ENCODE measurements at regions not wholly inside any gene's neighbourhood (a gene's known extent, or its start where the extent isn't known, plus 50 kb on each side); places are given as distances from the start of the nearest gene placed in this dataset.

GRCh38 chr5:104942735-104943134, 1380.1 kb upstream of the NUDT12 start:
- no peak overlapping the region for H3K27ac ChIP-seq
- TF ChIP-seq ZFX (IDR thresholded peaks at IDR 0.05): no peak
- TF ChIP-seq, protein P1, sequence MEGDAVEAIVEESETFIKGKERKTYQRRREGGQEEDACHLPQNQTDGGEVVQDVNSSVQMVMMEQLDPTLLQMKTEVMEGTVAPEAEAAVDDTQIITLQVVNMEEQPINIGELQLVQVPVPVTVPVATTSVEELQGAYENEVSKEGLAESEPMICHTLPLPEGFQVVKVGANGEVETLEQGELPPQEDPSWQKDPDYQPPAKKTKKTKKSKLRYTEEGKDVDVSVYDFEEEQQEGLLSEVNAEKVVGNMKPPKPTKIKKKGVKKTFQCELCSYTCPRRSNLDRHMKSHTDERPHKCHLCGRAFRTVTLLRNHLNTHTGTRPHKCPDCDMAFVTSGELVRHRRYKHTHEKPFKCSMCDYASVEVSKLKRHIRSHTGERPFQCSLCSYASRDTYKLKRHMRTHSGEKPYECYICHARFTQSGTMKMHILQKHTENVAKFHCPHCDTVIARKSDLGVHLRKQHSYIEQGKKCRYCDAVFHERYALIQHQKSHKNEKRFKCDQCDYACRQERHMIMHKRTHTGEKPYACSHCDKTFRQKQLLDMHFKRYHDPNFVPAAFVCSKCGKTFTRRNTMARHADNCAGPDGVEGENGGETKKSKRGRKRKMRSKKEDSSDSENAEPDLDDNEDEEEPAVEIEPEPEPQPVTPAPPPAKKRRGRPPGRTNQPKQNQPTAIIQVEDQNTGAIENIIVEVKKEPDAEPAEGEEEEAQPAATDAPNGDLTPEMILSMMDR (conservative IDR thresholded peaks at IDR 0.05): no peak

GRCh38 chr5:104941030-104941645, 1378.5 kb upstream of the NUDT12 start:
- TF ChIP-seq, protein P1 (conservative IDR thresholded peaks at IDR 0.05): no peak
- no peak for TF ChIP-seq ZFX (IDR thresholded peaks at IDR 0.05)
- H3K27ac ChIP-seq: no peak overlapping the region

DNA sequence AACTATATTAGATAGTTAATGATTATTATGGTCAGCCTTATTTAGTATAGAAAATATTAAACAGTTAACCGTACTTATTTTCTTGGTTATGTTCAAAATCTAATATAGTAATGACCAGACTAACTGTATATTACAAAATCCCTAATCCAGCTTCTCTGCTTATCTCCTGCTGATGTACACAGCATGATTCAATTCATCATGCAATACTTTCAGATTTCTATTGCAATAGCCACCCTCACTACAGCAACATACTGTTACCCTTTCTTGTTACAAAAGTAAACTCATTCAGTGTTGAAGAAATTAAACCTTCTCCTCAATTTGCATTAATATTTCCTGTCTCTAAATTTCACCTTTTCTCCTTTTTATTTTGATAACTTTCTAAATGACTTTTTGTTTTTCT, 1375.0 kb upstream of the NUDT12 start:
- no peak for TF ChIP-seq ZFX (IDR thresholded peaks at IDR 0.05)
- TF ChIP-seq, protein P1 (conservative IDR thresholded peaks at IDR 0.05): no peak
- no peak overlapping the region for H3K27ac ChIP-seq

DNA sequence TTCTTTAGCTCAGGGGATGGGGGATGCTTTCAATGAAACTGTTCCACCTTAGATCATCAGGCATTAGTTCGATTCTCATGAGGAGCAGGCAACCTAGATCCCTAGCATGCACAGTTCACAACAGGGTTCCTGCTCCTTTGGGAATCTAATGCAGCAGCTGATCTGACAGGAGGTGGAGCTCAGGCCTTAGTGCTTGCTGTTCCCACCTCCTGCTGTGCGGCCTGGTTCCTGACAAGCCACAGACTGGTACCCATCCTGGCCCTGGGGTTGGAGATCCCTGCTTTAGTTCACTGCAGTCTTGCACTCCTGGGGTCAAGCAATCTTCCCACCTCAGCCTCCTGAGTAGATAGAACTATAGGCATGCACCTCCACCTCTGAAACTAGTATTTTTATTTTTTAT, 1369.8 kb upstream of the NUDT12 start:
- TF ChIP-seq, protein P1 (conservative IDR thresholded peaks at IDR 0.05): no peak
- TF ChIP-seq ZFX (IDR thresholded peaks at IDR 0.05): no peak
- H3K27ac ChIP-seq: no peak overlapping the region

- no peak overlapping the region for H3K27ac ChIP-seq
- TF ChIP-seq, protein P1 (conservative IDR thresholded peaks at IDR 0.05): no peak
- no peak for TF ChIP-seq ZFX (IDR thresholded peaks at IDR 0.05)
These were observed 1366.4 kb upstream of the NUDT12 start for GRCh38 chr5:104928906-104929520.

GRCh38 chr5:104915226-104915625, 1352.6 kb upstream of the NUDT12 start:
- H3K27ac ChIP-seq: no peak overlapping the region
- no peak for TF ChIP-seq ZFX (IDR thresholded peaks at IDR 0.05)
- TF ChIP-seq, protein P1 (conservative IDR thresholded peaks at IDR 0.05): no peak

GRCh38 chr5:104914536-104915070, 1352.0 kb upstream of the NUDT12 start:
- H3K27ac ChIP-seq: no peak overlapping the region

More at GRCh38 chr5:104914536-104915070, 1352.0 kb upstream of the NUDT12 start:
- TF ChIP-seq, protein P1 (conservative IDR thresholded peaks at IDR 0.05): no peak
- no peak for TF ChIP-seq ZFX (IDR thresholded peaks at IDR 0.05)
